Ramos (cell line): ENCODE measurements at regions not wholly inside any gene's neighbourhood (a gene's known extent, or its start where the extent isn't known, plus 50 kb on each side); places are given as distances from the start of the nearest gene placed in this dataset.
"Not testable (repeated sequence)": the region's sequence is repeated elsewhere in the genome, so short reads cannot be mapped to it uniquely, and the experiment has no call there.

Experiments used
- in situ Hi-C: fragments of 300-500 bp; cut with MboI; formaldehyde crosslinking; loops from one replicate; pipeline ENCODE4 v1.14.3; 2022; ENCODE audit warnings: low sequenced_read_pairs; ENCODE audit not compliant: unreplicated experiment

DNA sequence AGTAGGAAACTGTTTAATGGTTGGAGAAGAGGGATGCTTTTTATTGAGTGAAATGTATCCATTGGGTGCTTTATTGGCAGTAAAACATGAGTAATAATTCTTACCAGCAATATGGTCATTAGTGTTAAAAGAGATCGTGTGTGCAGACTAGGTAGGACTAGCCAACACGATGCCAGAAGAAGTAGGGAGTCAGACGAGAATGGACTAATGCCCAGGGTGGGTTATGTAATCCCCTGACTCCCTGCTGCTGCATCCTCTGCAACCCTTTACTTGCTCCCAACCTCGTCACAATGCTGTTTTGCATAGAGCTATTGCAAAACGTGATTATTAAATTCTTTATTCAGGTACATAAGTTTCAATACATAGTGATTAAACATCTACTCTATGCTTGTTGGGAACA, 1213.7 kb downstream of the GATA3 start:
- in situ Hi-C loops: no loop called here

GRCh38 chr10:9273126-9273833, 1218.8 kb downstream of the GATA3 start:
- in situ Hi-C loops: not testable (repeated sequence)

- in situ Hi-C loops: no loop called here
Measured at GRCh38 chr10:9274206-9274755, 1219.8 kb downstream of the GATA3 start.

GRCh38 chr10:9275861-9276260, 1221.4 kb downstream of the GATA3 start:
- in situ Hi-C loops: no loop called here

- in situ Hi-C loops: no loop called here
Measured at GRCh38 chr10:9285690-9286089, 1231.2 kb downstream of the GATA3 start.

DNA sequence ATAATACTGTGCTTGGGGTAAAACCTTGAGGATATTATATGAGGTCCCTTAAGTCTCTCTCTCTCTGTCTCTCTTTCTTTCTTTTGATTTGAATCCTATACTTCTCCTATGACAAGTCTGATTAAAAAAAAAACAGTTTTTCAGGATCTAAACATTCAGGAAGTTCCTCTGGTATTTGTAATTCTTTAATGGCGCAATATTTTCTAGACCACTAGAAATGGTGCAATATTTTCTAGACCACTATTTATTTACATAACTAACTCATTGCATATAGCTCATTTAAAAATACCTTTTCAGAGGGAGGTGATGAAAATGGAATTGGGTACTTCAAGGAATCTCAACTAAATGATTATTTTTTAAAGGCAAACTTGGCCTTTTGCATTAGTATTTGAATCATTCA, 1235.3 kb downstream of the GATA3 start:
- in situ Hi-C loops: no loop called here

- in situ Hi-C loops: no loop called here
Measured at GRCh38 chr10:9291081-9291480, 1236.6 kb downstream of the GATA3 start.

- in situ Hi-C loops: no loop called here
Measured at GRCh38 chr10:9294132-9294663, 1239.7 kb downstream of the GATA3 start.

DNA sequence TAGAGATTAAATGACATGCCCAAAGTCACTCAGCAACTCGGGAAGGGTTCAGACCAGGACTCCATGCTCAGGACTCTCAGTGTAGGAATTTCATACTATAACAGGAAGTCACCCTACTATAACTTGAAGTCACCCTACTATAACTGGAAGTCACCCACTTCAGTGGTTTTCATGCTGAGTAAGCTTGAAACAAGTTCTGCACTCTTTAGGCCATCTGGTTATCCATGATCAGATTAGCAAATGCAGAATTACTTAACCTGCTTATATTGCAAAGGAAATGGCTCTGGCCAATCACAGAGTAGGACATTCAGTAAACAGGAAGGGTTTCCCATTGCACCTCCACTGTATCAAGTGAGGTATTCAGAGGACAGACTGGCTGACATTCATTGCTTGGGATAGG, 1240.4 kb downstream of the GATA3 start:
- in situ Hi-C loops: no loop called here

DNA sequence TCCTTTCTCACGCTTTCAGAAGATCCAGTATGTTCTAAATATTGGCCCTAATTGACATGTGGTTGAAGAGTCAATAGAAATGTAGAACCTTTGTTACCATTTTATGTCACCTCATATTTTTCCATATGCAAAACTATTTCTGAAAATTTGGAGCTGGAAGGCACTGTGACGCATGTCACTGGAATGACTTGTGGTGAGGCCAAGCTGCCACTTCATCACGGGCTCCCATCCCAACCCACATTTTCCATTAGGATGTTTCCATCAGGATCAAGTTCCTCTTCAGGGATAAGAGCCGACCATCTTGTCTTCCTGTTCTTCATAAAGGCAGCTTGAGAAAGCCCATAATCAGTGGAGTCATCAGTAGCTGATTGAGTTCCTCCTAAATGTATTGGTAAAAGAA, 1241.7 kb downstream of the GATA3 start:
- in situ Hi-C loops: no loop called here

- in situ Hi-C loops: no loop called here
Measured at GRCh38 chr10:9297580-9297979, 1243.1 kb downstream of the GATA3 start.

DNA sequence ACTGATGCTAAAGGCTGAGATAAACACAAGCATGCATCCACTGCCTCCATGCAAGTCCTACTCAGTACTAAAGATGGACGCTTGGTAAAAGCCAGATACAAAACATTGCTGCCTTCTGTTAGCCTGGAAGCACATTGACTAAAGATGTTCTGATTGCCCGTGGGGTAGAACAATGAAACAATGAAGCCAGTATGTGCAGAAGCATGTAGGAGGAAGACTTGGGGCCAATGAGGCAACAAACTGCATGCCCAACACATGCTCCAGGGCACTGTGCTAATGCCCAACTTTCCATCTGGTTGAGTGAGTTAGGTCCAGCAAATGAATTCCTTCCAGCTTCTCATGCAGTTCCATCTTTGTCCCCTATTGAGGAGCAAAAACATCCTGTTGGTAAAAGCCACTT, 1245.5 kb downstream of the GATA3 start:
- in situ Hi-C loops: no loop called here

DNA sequence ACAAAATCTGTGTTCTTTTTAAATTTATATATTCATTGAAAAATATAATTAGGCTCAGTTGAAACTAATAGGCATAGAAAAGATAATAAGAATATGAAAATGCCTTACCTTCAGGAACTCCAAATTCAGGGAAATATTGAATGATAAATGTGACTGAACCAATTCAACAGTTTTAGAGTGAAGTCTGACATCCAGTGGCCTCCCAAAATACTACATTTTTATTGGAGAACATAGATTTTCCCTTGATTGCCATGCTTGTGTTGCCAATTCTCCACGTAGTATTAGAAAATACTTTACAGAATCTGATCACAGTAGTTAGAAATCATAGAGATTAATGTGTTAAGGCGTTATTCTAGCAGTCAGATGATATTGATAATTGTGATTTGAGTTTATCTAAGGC, 1246.7 kb downstream of the GATA3 start:
- in situ Hi-C loops: no loop called here

- in situ Hi-C loops: no loop called here
Measured at GRCh38 chr10:9301554-9301953, 1247.1 kb downstream of the GATA3 start.

GRCh38 chr10:9302140-9302746, 1247.8 kb downstream of the GATA3 start:
- in situ Hi-C loops: no loop called here

DNA sequence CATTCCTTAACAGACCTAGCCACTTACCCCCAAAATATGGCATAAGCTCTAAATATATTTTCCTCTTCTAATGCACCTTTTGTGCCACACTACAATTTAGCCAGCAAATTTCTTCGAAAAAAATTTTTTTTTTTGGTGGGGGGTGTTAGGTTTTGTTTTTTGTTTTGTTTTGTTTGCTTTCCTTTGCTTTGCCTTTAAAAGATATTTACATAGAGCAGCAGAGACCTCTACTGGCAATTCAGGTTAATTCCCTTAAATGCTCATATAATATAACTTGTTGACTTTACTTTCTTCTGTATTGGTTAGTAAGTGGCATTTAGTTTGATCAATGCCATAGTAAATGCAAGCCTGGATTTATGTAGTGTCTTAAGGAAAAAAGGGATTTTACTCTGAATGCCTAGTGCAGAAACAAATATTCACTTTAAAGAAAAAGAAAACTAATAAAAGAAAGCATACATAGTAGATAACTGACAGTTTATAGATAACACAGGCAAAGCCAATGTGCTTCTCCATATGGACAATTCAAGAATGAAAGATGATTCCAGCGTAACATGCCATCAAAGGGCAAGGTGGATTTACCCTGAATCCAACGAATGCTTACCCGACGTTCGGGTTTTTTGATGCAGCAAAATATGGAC, 1250.6 kb downstream of the GATA3 start:
- in situ Hi-C loops: no loop called here

DNA sequence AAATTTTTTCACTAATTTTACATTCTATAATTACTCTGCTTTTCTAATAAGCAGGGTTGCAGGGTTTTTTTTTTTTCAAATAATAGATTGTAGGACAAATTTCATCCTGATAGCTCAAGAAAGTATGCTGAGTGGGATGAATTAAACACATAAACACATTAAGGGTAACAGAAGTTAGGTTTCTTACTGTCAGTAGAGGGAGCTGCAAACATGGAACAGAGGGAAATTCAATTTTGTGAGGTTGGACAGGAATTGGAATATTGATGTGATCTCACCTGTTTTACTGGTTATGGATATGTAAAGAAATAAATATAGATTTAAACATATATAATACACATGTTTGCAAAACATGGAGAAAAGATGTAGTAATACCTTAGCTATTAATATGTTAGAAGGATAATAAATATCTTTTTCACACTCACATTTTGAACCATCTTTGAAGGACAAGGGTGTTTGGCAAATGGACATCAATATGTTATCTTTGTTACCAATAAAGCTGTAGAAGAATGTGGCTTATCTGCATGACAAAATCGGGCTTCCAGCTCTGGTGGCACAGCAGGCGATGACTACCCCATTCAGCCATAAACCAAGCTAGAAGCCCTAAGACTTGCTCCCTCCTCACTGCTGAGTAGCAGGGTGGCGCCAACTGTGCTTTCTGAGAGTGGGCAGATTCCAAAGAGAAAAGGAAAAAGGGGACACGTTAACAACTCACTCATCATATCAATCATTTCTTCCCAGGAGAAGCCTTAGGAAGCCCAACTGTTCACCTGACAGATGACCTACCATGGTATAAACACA, 1257.4 kb downstream of the GATA3 start:
- in situ Hi-C loops: no loop called here

- in situ Hi-C loops: no loop called here
Measured at GRCh38 chr10:9315292-9315691, 1260.8 kb downstream of the GATA3 start.

- in situ Hi-C loops: loop anchor here (25.0 kb wide), 2 partner anchors 1356 to 1931 kb away; no protein-coding TSS in a partner anchor
Measured at GRCh38 chr10:9331583-9332008, 1277.1 kb downstream of the GATA3 start.

DNA sequence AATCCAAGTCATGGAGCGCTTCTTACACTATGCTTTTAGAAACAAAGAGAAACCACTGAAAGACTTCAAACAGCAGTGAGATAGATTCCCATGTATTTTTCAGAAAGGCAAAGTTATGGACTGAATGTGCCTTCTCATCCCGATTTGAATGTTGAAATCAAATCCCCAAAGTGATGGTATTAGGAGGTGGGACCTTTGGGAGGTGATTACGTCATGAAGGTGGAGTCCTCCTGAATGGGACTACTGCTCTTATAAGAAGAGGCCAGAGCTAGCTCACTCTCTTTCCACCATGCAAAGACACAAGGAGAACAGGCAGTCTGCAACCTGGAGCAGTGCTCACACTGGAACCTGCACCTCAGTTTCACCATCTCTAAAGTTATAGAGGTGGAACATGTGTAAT, 1279.8 kb downstream of the GATA3 start:
- in situ Hi-C loops: loop anchor here (25.0 kb wide), 2 partner anchors 1353 to 1928 kb away; no protein-coding TSS in a partner anchor
